ENCODE measurements at regions not wholly inside any gene's neighbourhood (a gene's known extent, or its start where the extent isn't known, plus 50 kb on each side); places are given as distances from the start of the nearest gene placed in this dataset.
"Not testable (repeated sequence)": the region's sequence is repeated elsewhere in the genome, so short reads cannot be mapped to it uniquely, and the experiment has no call there.

GRCh38 chr10:22824984-22825383 lies 102.9 kb upstream of the ARMC3 start:
- H3K9me3 ChIP-seq: no peaks in the 10 kb centered on the region
- H3K4me1 ChIP-seq: no peaks in the 10 kb centered on the region
- TF ChIP-seq CTCF (IDR thresholded peaks at IDR 0.05): no peak
- no peak for TF ChIP-seq POLR2A (IDR thresholded peaks at IDR 0.05)
- H3K27me3 ChIP-seq: no peaks in the 10 kb centered on the region
- no peaks in the 10 kb centered on the region for H3K36me3 ChIP-seq
- no peak overlapping the region for H3K4me3 ChIP-seq
- intact Hi-C loops (cut with DNase I; ENCODE audit: low total_unique reads): no loop called here
- H3K27ac ChIP-seq: no peak overlapping the region
- no peak for DNase-seq

- no peak for DNase-seq
- TF ChIP-seq POLR2A (IDR thresholded peaks at IDR 0.05): no peak
- TF ChIP-seq CTCF (IDR thresholded peaks at IDR 0.05): no peak
- no peaks in the 10 kb centered on the region for H3K4me1 ChIP-seq
- no peak overlapping the region for H3K27ac ChIP-seq
- H3K4me3 ChIP-seq: no peak overlapping the region
- H3K36me3 ChIP-seq: no peaks in the 10 kb centered on the region
- no peaks in the 10 kb centered on the region for H3K9me3 ChIP-seq
- intact Hi-C loops (cut with DNase I; ENCODE audit: low total_unique reads): no loop called here
- H3K27me3 ChIP-seq: no peaks in the 10 kb centered on the region
Measured at GRCh38 chr10:22824520-22824919, 103.3 kb upstream of the ARMC3 start.

GRCh38 chr10:22823109-22823508 lies 104.7 kb upstream of the ARMC3 start:
- Histone ChIP-seq H3K36me3 (no peaks in the 10 kb centered on the region), H3K4me3 (no peak overlapping the region), H3K9me3 (no peaks in the 10 kb centered on the region), H3K4me1 (no peaks in the 10 kb centered on the region), H3K27ac (no peak overlapping the region), H3K27me3 (no peaks in the 10 kb centered on the region)
- no peak for DNase-seq
- intact Hi-C loops (cut with DNase I; ENCODE audit: low total_unique reads): no loop called here
- no peak for TF ChIP-seq POLR2A (IDR thresholded peaks at IDR 0.05)
- no peak for TF ChIP-seq CTCF (IDR thresholded peaks at IDR 0.05)

- H3K27ac ChIP-seq; H3K27me3 ChIP-seq; H3K4me1 ChIP-seq; H3K4me3 ChIP-seq; H3K9me3 ChIP-seq; H3K36me3 ChIP-seq; intact Hi-C loops (cut with DNase I; ENCODE audit: low total_unique reads); DNase-seq: not testable (repeated sequence)
Measured at GRCh38 chr10:22821921-22822320, 105.9 kb upstream of the ARMC3 start.

GRCh38 chr10:22821501-22821900 lies 106.4 kb upstream of the ARMC3 start:
- TF ChIP-seq POLR2A (IDR thresholded peaks at IDR 0.05): no peak
- no peak for TF ChIP-seq CTCF (IDR thresholded peaks at IDR 0.05)
- Histone ChIP-seq H3K27me3 (no peaks in the 10 kb centered on the region), H3K9me3 (no peaks in the 10 kb centered on the region), H3K27ac (no peak overlapping the region), H3K4me3 (no peak overlapping the region), H3K36me3 (no peaks in the 10 kb centered on the region), H3K4me1 (no peaks in the 10 kb centered on the region)
- intact Hi-C loops (cut with DNase I; ENCODE audit: low total_unique reads): no loop called here
- DNase-seq: no peak

- Histone ChIP-seq H3K36me3 (no peaks in the 10 kb centered on the region), H3K27me3 (no peaks in the 10 kb centered on the region), H3K9me3 (no peaks in the 10 kb centered on the region), H3K4me3 (no peak overlapping the region), H3K4me1 (no peaks in the 10 kb centered on the region), H3K27ac (no peak overlapping the region)
- no peak for DNase-seq
- intact Hi-C loops (cut with DNase I; ENCODE audit: low total_unique reads): no loop called here
- TF ChIP-seq POLR2A (IDR thresholded peaks at IDR 0.05) (no peak), CTCF (IDR thresholded peaks at IDR 0.05) (no peak)
Measured at GRCh38 chr10:22816298-22816653, 101.9 kb upstream of the PIP4K2A start.

Measured in uterus (tissue), 3 donors.